ENCODE measurements at regions not wholly inside any gene's neighbourhood (a gene's known extent, or its start where the extent isn't known, plus 50 kb on each side); places are given as distances from the start of the nearest gene placed in this dataset.

DNA sequence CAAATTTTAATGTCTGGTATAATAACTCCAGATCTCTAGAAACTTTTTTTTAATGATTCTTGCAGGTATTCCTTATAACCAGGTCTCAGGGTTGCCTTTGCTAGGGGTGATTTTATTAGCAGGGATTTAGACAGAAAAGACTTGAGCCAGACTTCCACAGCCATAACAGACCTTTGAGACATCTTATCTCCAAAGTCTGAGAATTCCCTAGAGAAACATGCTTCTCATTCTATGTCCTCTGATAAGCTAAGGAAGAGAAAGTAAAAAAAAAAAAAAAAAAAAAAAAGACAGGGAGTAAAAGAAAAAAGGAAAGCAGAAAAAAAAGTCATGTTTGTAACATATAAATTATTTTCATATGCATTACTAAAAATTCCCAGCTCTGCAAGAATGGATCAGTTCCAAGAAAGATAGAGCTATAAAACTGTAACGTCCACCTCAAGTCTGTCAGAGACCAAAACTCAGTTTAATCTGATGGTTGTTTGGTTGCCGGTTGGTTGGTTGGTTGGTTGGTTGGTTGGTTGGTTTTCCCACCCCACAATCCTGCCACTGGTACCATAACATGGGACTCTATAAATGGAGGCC is 153.8 kb downstream of the COL6A3 start:
- no peak for TF ChIP-seq YY1 (IDR thresholded peaks at IDR 0.05; ENCODE audit: insufficient read depth, insufficient read length)
- TF ChIP-seq ZNF274 (IDR thresholded peaks at IDR 0.05; ENCODE audit: low read depth, low read length) = no peak

Measured in NT2/D1 (cell line).